ENCODE measurements at regions not wholly inside any gene's neighbourhood (a gene's known extent, or its start where the extent isn't known, plus 50 kb on each side); places are given as distances from the start of the nearest gene placed in this dataset.
"Not testable (repeated sequence)": the region's sequence is repeated elsewhere in the genome, so short reads cannot be mapped to it uniquely, and the experiment has no call there.

DNA sequence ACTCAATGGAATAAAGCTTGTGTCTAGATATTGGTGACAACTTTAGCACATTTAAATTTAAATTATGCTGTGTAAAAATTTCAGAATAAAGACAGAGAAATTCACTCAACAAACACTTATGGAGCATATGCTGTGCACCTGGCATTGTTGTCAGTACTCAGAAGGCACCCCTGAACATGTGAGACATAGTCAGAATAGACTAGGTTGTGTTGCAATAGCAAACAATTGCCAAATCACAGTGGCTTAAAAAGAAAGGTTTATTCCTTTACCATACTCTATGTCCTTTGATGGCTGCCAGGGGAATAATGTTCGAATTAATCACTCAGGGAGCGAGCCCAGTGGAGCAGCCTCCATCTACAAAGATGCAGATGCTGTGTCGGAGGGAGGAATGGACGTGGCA lies 72.6 kb upstream of the GBA3 start:
- TF ChIP-seq, protein P1, sequence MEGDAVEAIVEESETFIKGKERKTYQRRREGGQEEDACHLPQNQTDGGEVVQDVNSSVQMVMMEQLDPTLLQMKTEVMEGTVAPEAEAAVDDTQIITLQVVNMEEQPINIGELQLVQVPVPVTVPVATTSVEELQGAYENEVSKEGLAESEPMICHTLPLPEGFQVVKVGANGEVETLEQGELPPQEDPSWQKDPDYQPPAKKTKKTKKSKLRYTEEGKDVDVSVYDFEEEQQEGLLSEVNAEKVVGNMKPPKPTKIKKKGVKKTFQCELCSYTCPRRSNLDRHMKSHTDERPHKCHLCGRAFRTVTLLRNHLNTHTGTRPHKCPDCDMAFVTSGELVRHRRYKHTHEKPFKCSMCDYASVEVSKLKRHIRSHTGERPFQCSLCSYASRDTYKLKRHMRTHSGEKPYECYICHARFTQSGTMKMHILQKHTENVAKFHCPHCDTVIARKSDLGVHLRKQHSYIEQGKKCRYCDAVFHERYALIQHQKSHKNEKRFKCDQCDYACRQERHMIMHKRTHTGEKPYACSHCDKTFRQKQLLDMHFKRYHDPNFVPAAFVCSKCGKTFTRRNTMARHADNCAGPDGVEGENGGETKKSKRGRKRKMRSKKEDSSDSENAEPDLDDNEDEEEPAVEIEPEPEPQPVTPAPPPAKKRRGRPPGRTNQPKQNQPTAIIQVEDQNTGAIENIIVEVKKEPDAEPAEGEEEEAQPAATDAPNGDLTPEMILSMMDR (conservative IDR thresholded peaks at IDR 0.05; ENCODE audit: low read length): not testable (repeated sequence)
- TF ChIP-seq EZH2phosphoT487 (IDR thresholded peaks at IDR 0.05; ENCODE audit: borderline replicate concordance): not testable (repeated sequence)
